GM12874 (cell line): ENCODE measurements at regions not wholly inside any gene's neighbourhood (a gene's known extent, or its start where the extent isn't known, plus 50 kb on each side); places are given as distances from the start of the nearest gene placed in this dataset.

Experiments
- CTCF ChIP-seq: IDR thresholded peaks from 2 replicates; pipeline ENCODE4 v1.5.1; 2011; ENCODE audit warnings: low read depth, mild to moderate bottlenecking, control low read depth, low read length, moderate library complexity; ENCODE audit not compliant: insufficient read depth

- no peak for TF ChIP-seq CTCF
These were observed 131.3 kb upstream of the SMIM21 start for GRCh38 chr18:75558790-75559189.

- TF ChIP-seq CTCF = no peak
These were observed 129.3 kb upstream of the SMIM21 start for GRCh38 chr18:75556841-75557240.

GRCh38 chr18:75554644-75555185 is 127.2 kb upstream of the SMIM21 start:
- TF ChIP-seq CTCF = no peak

- no peak for TF ChIP-seq CTCF
These were observed 126.7 kb upstream of the SMIM21 start for GRCh38 chr18:75554176-75554575.

- TF ChIP-seq CTCF = no peak
These were observed 125.5 kb upstream of the SMIM21 start for GRCh38 chr18:75553021-75553420.

GRCh38 chr18:75551071-75551470 is 123.6 kb upstream of the SMIM21 start:
- TF ChIP-seq CTCF = no peak

- no peak for TF ChIP-seq CTCF
These were observed 120.9 kb upstream of the SMIM21 start for GRCh38 chr18:75548353-75548905.
